NCI-H2227 (cell line): ENCODE measurements at regions not wholly inside any gene's neighbourhood (a gene's known extent, or its start where the extent isn't known, plus 50 kb on each side); places are given as distances from the start of the nearest gene placed in this dataset.
"Not testable (repeated sequence)": the region's sequence is repeated elsewhere in the genome, so short reads cannot be mapped to it uniquely, and the experiment has no call there.

ENCODE experiments used
- DNase-seq: peaks from one replicate; lab custom pipeline; 2025; ENCODE audit not compliant: unreplicated experiment; lab: John Stamatoyannopoulos, UW

DNA sequence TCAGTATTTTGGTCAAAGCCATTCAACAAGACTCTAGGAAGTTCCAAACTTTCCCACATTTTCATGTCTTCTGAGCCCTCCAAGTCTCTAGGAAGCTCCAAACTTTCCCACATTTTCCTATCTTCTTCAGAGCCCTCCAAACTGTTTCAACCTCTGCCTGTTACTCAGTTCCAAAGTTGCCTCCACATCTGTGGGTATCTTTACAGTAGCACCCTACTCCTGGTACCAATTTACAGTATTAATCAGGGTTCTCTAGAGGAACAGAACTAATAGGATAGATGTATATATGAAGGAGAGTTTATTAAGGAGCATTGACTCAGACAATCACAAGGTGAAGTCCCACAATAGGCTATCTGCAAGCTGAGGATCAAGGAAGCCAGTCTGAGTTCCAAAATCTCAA lies 296.0 kb upstream of the CCL2 start:
- not testable (repeated sequence) for DNase-seq

DNA sequence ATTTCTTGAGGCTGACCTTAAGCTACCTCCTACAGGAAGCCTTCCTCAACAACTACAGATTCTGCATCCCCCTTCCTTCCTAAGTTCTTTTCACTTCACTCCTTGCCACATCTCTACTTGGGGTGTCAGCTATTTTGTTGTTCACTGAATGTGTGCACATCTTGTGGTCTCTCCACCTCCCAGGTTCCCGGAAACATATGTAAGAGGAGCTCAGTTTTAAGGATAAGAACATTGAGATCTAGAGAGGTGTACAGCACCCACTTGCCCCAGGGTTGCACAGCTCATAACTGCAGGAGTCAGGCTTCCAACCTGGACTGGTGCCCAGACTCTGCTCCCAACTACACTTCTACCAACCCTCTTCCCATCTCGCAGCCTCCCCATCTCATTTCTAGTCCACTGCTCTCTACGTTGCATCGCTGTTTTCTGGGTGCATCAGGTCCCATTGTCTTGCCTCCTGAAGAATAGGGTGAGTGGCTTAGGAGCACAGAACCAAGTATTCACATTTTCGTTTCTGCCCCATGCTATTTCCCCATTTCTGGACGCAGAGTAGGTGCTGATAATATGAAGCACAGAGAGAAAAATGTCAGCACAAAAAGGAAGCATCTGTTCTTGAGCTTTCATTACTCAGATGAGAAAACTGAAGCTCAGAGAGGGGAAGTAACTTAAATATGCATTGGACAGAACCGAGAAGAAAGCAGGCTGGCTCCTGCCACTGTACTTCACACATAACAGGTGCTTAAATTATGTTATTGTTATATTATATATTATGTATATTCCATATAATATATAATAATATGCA lies 292.0 kb upstream of the CCL2 start:
- no peak for DNase-seq

DNA sequence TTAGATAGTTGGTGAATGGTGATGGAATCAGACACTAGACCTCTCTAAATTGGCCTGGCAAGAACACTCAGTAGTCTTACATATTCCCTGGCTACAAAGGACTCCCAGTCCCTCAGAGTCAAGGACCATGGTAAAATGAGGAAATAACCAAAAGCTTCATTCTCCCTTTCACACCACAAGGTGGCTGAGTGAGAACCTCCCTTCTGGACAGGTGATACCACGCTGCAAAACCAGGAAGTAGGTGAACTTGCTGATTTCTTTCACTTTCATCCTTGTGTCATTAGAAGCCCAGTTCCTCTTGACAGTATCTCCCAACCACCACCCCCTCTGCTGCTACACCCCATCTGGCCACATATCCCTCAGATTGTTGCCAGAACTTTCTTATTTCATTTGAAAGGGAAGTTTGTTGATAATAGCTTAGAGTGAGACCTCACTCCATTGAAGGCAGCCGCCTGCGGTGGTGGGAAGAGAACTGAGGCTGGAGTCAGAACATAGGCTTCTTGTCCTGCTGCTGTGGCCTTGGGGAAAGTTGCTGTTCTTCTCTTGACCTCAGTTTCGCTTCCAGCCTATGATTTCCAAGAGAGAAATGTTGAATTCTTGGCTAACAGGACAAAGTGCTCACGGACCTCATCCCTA lies 290.6 kb upstream of the CCL2 start:
- DNase-seq = no peak

DNA sequence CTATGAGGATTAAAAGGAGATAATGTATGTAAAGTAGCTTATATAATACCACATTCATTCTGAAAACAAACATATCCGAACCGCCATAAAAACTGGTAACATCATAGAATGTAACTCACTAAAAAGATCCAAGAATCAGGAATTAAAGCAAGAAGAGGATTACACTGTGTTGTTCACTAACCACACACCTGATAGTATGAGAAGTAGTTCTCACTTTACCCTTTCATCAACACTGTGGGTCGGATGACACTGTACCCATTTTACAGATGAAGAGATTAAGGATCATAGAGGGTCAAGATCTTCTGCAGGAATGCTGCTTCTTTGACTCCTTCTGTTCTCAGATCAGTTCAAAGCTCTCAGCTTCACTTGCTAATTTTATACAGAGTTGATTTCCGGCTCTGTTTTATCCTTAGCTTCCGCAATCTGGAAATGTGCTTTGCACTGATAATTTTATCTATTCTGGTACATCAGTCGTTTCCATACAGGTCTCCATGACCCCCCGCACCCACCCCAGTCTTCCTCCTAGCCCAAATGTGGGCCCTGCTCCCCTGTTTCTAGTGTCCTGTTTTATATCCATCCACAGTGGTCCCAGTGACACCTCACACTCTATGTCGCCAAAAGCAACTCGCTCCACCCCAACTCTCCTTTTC lies 288.6 kb upstream of the CCL2 start:
- DNase-seq = no peak

GRCh38 chr17:33967608-33968349 lies 287.3 kb upstream of the CCL2 start:
- no peak for DNase-seq

GRCh38 chr17:33968350-33969044 lies 286.6 kb upstream of the CCL2 start:
- DNase-seq = peak; percentile 44

GRCh38 chr17:33970279-33970678 lies 284.8 kb upstream of the CCL2 start:
- DNase-seq = no peak

DNA sequence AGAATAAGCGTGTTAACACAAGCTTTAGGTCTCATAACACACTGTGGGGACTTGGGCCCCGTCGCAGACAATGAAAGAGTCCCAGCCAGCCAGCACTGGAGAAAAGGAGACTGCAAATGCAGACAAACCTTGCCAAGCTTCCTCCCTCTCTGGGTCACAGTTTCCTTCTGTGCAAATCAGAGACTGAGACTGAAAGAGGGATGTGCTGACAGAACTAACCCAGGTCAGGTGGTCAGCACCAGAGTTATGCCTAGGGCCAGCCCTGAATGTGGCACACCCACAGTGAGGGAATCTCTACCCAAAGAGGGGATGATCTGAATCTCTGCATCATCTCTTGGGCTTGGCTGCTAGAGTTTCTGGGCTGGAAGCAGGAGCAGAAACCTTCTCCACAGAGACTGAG lies 282.3 kb upstream of the CCL2 start:
- DNase-seq = no peak

GRCh38 chr17:33973491-33973890 lies 281.6 kb upstream of the CCL2 start:
- no peak for DNase-seq

DNA sequence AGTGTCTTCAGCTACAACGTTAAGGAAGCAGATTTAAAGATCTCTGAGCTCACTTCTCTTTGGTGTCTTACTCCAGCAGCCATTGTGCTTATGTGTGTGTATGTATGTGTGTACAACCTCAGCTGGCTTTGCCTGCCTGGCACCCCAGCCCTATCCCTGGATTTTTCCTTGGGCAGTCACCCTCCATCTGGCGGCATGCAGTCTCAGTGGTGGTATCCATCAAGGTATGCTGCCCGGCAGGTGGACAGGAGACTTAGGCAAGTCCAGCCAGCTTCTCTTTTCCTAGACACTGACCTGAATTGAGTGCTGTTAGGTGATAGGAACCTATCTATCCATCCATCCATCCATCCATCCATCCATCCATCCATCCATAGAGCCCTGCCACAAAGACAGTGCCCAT lies 280.8 kb upstream of the CCL2 start:
- DNase-seq = no peak

- peak; percentile 37 for DNase-seq
These were observed 278.3 kb upstream of the CCL2 start for GRCh38 chr17:33976831-33977230.

- DNase-seq = no peak
These were observed 277.2 kb upstream of the CCL2 start for GRCh38 chr17:33977729-33978514.

GRCh38 chr17:33978889-33979288 lies 276.2 kb upstream of the CCL2 start:
- DNase-seq = no peak

DNA sequence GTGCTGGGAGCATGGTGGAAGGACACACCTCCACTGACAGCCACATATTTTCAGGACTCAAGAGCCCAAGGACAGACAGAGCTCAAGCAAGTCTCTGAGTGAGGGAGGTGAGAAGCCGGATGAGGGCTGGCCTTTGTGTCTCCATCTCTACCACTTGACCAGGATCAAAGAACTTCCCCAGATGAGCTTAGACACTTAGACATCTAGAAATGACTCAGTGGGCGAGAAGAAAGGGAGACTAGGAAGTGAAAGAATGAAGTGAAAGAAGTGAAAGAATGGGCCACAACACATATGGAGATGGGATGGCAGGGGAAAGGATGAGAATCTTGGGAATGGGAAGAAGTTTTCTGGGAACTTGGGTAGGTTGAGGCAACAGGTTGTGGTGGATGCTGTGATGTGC lies 274.9 kb upstream of the CCL2 start:
- no peak for DNase-seq

- peak; percentile 92 for DNase-seq
These were observed 273.1 kb upstream of the CCL2 start for GRCh38 chr17:33981711-33982601.

DNA sequence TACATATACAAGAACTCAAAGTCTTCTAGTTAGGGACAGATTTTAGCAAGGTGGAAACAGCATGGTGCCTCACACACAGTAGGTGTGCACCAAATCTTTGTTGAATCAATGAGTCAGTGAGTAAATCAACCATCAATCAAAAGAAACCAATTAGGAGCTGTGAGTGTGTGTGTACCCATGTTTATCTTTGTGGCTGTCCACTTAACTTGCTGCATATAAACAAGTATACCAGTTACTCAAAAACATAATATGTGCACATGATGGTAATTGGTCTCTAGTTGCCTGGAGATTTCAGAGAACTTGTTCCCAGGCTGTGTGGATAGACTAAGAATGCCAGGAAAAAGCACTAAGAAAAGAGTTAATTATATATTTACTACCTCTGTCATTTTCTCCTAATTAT lies 272.2 kb upstream of the CCL2 start:
- DNase-seq = peak; percentile 16

DNA sequence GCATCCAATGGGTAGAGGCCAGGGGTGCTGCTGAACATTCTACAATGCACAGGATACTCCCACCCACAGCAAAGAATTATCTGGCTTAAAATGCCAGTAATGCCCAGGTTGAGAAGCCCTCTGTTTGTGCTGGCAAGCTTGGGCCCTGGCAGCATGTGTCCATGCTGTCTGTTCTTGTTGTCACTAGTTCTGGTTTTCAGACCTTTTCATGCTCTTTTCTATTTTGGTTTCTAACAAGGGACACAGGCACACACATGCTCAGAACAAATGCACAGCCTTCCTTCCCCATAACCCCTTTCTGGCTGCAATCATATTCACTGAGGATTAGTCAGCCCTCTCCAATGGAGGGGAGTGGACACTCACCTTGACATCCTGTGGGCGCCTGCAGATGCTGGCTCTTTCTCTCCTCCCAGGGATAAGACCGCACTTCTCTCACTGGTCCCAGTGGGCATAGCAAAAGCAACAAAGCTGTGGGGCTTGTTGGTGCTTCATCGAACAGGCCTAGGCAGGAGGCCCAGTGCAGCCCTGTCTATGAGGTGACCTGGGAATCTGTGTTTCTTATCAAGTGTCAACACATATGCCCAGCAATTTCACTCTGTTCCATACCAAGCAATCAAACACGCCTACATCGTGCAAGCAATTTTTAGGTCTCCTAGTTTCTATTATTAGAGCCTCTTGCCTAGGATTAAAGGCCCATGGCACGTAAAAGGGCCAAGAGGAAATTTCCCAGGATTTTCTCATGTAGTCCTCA lies 271.1 kb upstream of the CCL2 start:
- no peak for DNase-seq

GRCh38 chr17:33986088-33986487 lies 269.0 kb upstream of the CCL2 start:
- no peak for DNase-seq
